ELR (cell line): ENCODE measurements at regions not wholly inside any gene's neighbourhood (a gene's known extent, or its start where the extent isn't known, plus 50 kb on each side); places are given as distances from the start of the nearest gene placed in this dataset.
A peak's percentile ranks its signal among the peaks of the same experiment; 100 is the strongest.

Experiments used
- DNase-seq: peaks from one replicate; pipeline ENCODE4 v3.0.0-alpha.2; 2015; ENCODE audit warnings: low read depth

DNA sequence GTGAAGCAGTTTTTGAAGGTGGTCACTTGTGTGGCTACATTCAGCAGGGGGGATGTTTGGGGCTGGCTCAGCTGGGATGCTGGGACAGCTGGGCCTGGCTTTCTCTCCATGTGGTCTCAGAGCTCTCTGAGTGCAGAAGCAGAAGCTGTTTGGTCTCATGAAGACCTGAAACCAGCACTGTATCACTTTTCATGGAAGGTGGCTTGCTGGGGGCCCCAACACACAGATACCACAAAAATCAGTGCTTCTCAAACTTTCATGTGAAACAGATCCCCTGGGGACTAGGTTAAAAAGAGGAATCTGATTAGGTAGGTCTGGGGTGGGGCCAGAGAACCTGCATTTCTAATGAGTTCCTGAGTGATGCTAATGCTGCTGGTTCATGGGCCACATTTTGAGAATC, 347.3 kb downstream of the DHX35 start:
- DNase-seq, result no peak

DNA sequence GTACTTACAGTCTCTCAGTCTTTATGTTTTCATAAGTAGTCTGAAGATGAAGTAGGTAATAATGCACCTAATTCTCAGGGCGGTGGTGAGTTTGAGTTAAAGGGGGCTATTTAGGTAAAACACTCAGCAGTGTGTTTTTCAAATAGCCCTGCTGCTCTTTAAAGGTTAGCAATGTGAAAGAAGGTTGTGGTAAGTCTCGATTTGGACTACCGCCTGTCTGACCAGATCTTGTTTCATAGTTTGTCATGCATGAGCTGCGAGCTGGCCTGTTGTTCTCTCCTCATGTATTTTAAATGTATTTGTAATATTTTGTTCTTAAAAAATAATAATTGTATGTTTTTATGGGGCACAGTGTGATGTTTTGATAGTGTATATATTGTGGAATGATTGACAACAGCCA, 340.2 kb downstream of the DHX35 start:
- no peak for DNase-seq

DNA sequence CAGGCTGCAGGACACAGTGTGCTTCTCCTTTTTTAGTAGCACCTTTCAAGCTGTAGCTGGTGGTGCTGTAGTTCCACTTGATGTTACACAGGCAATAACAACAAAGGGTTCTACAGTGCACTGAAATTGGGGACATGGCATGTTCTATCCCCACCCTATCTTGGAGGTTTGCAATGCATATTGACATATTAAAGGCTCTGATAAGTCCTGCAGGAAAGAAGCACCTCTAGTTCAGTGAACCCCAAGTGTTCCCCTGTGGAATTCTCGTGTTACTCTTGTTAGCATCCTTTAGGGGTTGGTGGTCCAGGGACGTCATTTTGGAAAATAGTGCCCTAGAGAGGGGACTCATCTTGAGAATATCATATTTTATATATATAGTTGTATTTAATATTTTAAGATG, 337.6 kb downstream of the DHX35 start:
- no peak for DNase-seq

DNA sequence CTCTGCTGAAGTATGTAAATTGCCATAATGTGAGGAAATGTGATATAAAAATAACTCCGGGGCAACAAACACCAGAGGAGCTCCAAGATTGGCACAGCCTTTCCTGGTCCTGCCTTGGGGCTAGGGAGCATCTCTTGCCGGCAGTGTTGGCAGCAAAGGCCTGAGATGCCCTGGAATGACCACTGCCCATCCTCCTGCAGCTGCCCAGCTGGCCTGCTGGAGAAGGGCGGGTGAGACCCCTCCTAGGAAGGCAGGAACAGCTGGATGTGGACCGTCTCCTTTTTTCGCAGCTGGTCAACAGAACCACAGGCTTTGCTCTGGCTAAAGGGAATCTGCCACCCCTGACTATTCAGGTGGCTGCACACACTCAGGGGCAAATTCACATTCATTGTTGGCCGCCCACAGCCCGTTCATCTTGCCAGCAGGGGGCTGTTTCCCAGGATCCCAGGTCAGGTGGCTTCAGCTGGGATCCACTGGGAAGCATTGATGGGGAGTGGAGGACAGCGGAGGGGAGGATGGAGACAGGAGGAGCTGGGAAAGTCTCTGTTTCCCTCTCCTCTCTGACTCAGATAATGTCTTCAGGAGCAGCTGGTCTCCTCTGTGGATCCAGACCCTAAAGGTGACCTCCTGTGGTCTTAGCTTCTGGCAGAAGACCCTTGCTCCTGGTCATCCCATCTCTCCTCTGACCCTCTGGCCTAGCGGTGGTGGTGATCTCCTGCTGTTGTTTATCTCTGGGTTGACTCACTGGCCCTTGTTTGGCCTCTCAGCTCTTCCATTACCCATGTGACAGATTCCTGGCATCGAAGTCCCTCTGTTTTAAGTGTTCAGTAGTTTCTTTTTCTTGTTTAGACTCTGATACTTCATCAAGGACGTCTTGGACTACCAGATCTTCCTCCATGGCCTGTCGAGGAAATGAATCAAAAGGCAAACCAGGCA, 336.7 kb downstream of the DHX35 start:
- no peak for DNase-seq

DNA sequence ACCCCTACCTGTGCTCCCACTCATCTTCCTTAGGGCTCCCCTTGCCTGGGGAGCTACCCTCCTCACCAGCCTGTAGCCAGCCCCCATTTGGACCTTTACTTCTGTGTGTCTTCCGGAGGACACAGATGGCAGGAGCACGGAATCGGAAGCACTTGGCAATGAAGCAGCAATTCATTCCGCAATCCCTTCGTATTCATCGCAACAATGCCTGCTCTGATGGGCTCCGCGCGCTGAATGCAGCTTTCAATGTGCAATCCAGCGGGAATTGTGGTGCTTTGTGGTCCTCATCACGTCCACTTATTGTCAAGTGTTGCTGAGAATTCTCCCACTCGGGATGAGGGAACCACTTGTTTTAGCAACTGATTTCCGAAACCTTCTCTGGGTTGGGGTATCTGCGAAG, 336.0 kb downstream of the DHX35 start:
- DNase-seq, result no peak

GRCh38 chr20:39295301-39295700, 333.2 kb downstream of the DHX35 start:
- no peak for DNase-seq

GRCh38 chr20:39294137-39294725, 332.1 kb downstream of the DHX35 start:
- no peak for DNase-seq

- DNase-seq, result no peak
Measured at GRCh38 chr20:39292193-39292736, 330.1 kb downstream of the DHX35 start.

- no peak for DNase-seq
Measured at GRCh38 chr20:39291301-39291700, 329.2 kb downstream of the DHX35 start.

DNA sequence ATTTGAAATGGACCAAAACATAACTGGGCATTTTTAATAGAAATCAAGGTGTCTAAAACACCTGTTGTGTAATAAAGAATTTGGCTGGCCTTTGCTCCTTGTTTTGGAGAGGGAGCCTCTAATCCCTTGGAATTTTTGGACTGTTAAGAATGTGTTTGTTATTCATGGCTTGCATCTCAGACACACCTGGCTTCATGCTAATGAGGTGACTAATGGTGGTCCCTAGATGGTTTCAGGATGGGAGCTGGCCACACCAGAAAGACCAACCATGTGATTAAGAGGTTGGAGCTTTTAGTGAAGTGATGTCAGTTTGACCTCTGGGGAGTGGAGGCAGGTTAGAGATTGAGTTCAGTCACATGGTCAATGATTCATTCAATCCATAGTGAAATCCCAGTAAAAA, 328.4 kb downstream of the DHX35 start:
- no peak for DNase-seq

DNA sequence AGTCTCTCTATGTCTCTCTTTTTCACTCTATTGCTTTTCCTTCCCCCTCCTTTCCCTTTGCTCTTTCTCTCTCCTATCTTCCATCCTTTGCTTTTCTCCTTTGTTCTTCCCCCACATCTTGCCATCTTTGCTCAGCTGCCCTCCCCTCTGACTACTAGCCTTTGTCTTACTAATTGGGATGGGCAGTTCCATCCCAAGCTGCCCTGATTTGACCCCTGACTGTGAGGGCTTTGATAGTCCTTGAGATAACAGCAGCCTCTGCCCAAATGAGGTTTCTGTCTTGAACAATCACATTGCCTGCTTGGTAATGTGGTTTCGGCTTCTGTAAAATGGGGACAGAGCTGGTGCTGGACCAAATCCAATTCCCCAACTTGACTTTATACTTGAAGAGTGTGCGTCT, 327.7 kb downstream of the DHX35 start:
- DNase-seq, result no peak

- DNase-seq, result no peak
Measured at GRCh38 chr20:39289316-39289715, 327.2 kb downstream of the DHX35 start.

DNA sequence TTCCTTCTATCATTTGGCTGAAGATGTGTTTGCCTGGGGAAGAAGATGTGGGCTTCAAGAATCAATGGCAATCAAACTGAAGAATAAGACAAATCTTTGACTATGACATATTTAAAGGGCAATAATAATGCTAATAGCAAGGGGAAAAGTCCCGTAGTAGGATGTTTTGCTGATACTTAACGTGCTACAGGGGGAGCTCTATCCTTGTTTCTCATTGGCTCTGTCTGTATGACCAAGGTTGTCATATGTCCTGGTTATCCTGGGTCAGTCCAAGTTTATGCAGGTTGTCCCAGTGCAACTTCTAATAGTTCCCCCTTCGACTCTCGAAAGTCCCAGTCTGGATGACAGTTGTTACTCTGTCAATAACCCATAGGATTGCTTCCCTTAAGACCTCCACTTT, 321.3 kb downstream of the DHX35 start:
- DNase-seq, result no peak

DNA sequence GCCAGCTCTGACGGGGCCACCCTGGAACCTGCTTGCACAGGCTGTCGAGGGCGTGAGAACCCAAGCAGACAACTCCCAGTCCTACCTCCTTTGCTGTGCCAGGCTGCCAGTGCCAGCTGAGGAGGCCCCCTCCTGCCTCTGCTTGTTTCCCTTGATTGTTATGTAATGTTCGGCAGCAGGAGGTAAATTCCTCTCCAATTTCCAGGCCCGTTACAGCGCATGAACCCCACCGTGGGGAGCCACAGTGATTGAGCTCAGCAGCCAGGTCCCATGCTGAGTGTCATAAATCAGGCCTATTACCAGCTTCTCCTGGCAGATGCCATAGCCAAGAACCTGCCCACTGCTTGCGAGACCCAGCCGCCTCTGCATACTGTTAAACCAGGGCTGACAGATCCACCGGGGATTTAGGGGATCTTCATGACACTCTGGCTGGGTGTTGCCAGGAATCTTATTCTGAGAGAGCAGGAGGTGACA, 320.5 kb downstream of the DHX35 start:
- no peak for DNase-seq

GRCh38 chr20:39280875-39281274, 318.7 kb downstream of the DHX35 start:
- DNase-seq, result no peak

DNA sequence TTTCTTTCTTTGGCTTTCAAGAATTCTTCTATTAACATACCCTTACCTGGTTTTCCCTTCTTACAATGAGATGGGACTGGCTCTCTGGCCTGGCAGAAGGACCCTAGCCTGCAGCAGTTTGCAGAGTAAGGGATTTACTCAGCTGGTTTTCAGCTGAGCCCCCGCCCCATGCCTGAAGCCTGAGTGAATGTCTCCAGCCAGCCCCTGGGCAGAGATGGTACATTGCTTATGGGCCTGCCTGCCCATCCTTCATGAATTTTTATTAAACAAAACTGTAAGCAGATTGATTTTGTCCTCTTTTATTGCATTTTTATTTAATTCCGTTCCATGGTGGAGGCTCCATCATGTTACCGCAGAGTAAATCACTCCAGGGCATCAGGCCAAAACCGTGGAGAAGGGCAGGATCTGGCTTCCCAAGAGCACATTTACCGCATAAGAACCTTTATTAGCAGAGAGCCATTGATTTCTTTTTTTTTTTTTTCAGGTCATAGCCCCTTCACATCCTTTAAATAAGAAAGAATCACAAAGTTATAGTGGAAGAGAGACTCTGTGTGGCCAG, 316.2 kb downstream of the DHX35 start:
- DNase-seq, result no peak

- DNase-seq, result no peak
Measured at GRCh38 chr20:39277185-39277584, 315.0 kb downstream of the DHX35 start.

DNA sequence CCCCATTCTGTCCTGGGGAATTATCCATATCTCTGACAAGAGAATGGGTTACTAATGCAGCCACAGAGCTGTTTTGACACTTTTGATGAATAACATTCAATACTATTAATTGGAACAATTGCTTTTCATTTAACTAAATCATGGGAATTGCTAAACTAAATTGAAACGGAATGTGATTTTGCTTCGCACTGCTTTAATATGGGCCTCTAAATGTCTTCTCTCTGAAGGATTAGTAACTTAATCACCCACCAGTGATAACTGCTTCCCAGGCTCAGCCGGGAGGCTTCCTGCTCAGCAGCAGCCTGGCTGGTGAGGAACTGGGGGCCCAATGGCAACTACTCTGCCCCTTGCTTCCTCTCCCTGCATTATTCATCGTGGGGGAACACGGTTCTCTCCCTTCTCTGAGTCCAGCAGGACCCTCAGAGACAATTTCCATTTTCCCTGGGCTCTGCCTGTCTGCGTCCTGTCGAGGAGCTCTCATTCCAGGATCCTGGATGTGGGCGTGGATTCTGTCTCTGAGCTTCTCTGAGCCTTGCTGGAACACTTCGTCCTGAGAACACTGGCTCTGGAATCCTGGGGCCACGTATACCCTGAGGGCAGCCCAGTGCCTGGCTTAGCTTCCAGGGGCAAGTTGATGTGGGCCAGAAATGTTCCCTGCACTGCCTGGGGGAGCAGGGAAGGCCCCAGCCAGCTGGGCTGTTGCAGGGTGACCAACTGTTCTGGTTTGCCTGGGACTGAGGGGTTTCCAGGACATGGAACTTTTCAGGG, 308.9 kb downstream of the DHX35 start:
- DNase-seq, result no peak

- DNase-seq, result no peak
Measured at GRCh38 chr20:39269493-39270217, 307.5 kb downstream of the DHX35 start.

GRCh38 chr20:39268981-39269461, 306.9 kb downstream of the DHX35 start:
- DNase-seq, result peak; percentile 39

GRCh38 chr20:39268491-39268951, 306.4 kb downstream of the DHX35 start:
- DNase-seq, result no peak
